ENCODE measurements at regions not wholly inside any gene's neighbourhood (a gene's known extent, or its start where the extent isn't known, plus 50 kb on each side); places are given as distances from the start of the nearest gene placed in this dataset.

- no peak for DNase-seq
Observed at GRCh38 chr5:38094889-38095288, 163.5 kb upstream of the EGFLAM start.

GRCh38 chr5:38093855-38094254 lies 164.5 kb upstream of the EGFLAM start:
- DNase-seq: no peak

GRCh38 chr5:38086777-38087176 lies 171.6 kb upstream of the EGFLAM start:
- no peak for DNase-seq

GRCh38 chr5:38079620-38080402 lies 178.5 kb upstream of the EGFLAM start:
- DNase-seq: no peak

GRCh38 chr5:38078161-38078560 lies 180.2 kb upstream of the EGFLAM start:
- DNase-seq: no peak

GRCh38 chr5:38077652-38078051 lies 180.7 kb upstream of the EGFLAM start:
- DNase-seq: no peak

- no peak for DNase-seq
Observed at GRCh38 chr5:38071831-38072694, 186.3 kb upstream of the EGFLAM start.

GRCh38 chr5:38070304-38070950 lies 187.9 kb upstream of the EGFLAM start:
- no peak for DNase-seq

GRCh38 chr5:38069360-38069759 lies 189.0 kb upstream of the EGFLAM start:
- no peak for DNase-seq

GRCh38 chr5:38060354-38060753 lies 198.0 kb upstream of the EGFLAM start:
- no peak for DNase-seq

- DNase-seq: no peak
Observed at GRCh38 chr5:38059876-38060275, 198.5 kb upstream of the EGFLAM start.

- DNase-seq: no peak
Observed at GRCh38 chr5:38051711-38052511, 206.4 kb upstream of the EGFLAM start.

- DNase-seq: no peak
Observed at GRCh38 chr5:38048400-38048799, 208.6 kb upstream of the GDNF start.

GRCh38 chr5:38046103-38046502 lies 206.3 kb upstream of the GDNF start:
- DNase-seq: no peak

GRCh38 chr5:38045446-38045845 lies 205.6 kb upstream of the GDNF start:
- no peak for DNase-seq

GRCh38 chr5:38039826-38040225 lies 200.0 kb upstream of the GDNF start:
- no peak for DNase-seq

- DNase-seq: no peak
Observed at GRCh38 chr5:38039091-38039490, 199.2 kb upstream of the GDNF start.

- no peak for DNase-seq
Observed at GRCh38 chr5:38036765-38037164, 196.9 kb upstream of the GDNF start.

- no peak for DNase-seq
Observed at GRCh38 chr5:38032149-38032548, 192.3 kb upstream of the GDNF start.

GRCh38 chr5:38031304-38031703 lies 191.5 kb upstream of the GDNF start:
- DNase-seq: no peak

- no peak for DNase-seq
Observed at GRCh38 chr5:38029397-38030065, 189.7 kb upstream of the GDNF start.

GRCh38 chr5:38023799-38024198 lies 184.0 kb upstream of the GDNF start:
- DNase-seq: peak in 1 of 2 experiments; percentile 5

All from Kasumi-1 (cell line).